Keratinocyte (primary cell): ENCODE measurements at regions not wholly inside any gene's neighbourhood (a gene's known extent, or its start where the extent isn't known, plus 50 kb on each side); places are given as distances from the start of the nearest gene placed in this dataset.
"Not testable (repeated sequence)": the region's sequence is repeated elsewhere in the genome, so short reads cannot be mapped to it uniquely, and the experiment has no call there.

Source experiments
- DNase-seq: peaks from one replicate; pipeline ENCODE4 v3.0.0-alpha.2; 2011; ENCODE audit warnings: low read depth, missing footprints, low spot score
- FAIRE-seq: peaks from 2 replicates; lab custom pipeline; 2011; peaks lifted over from hg19 to GRCh38; lab: Jason Lieb, UNC
- H2AFZ ChIP-seq: 2 replicates; pipeline ENCODE4 v1.6.0; 2012; ENCODE audit warnings: low read length, control low read depth, inconsistent platforms; ENCODE audit not compliant: control insufficient read depth
- H3K27ac ChIP-seq: 2 replicates; pipeline ENCODE4 v1.5.1; 2011; ENCODE audit warnings: low read length; ENCODE audit not compliant: control insufficient read depth, insufficient read depth
- H3K27me3 ChIP-seq: 3 replicates; pipeline ENCODE4 v1.6.0; 2011; ENCODE audit warnings: low read length; ENCODE audit not compliant: control insufficient read depth, insufficient read depth; ENCODE audit errors: extremely low read depth
- H3K36me3 ChIP-seq, 2 experiments: 2 replicates in 1 of 2; 3 replicates in 1 of 2; pipeline ENCODE4 v1.5.1; 2011; ENCODE audit warnings: low read length in 2 of 2, mild to moderate bottlenecking in 1 of 2; ENCODE audit not compliant: control insufficient read depth in 2 of 2, insufficient read depth in 2 of 2; ENCODE audit errors: extremely low read depth in 1 of 2
- H3K4me1 ChIP-seq: 3 replicates; pipeline ENCODE4 v1.5.1; 2011; ENCODE audit warnings: low read length; ENCODE audit not compliant: control insufficient read depth, insufficient read depth; ENCODE audit errors: extremely low read depth
- H3K4me2 ChIP-seq: 3 replicates; pipeline ENCODE4 v1.6.0; 2011; ENCODE audit warnings: low read depth, low read length; ENCODE audit not compliant: control insufficient read depth, insufficient read depth; ENCODE audit errors: extremely low read depth
- H3K4me3 ChIP-seq, 3 experiments: fragments of 200-600 bp in 1 of 3; sonication (generic) in 1 of 3; 2 replicates in 2 of 3; 3 replicates in 1 of 3; pipeline ENCODE4 v1.5.1; 2011 to 2016; ENCODE audit warnings: low read length in 3 of 3, mild to moderate bottlenecking in 3 of 3, control low read depth in 2 of 3, inconsistent platforms in 1 of 3, low read depth in 1 of 3, mixed read lengths in 1 of 3, mixed run types in 1 of 3, moderate library complexity in 1 of 3; ENCODE audit not compliant: control insufficient read depth in 2 of 3, insufficient read depth in 2 of 3; ENCODE audit errors: extremely low read depth in 1 of 3
- H3K79me2 ChIP-seq: 2 replicates; pipeline ENCODE4 v1.6.0; 2012; ENCODE audit warnings: low read length; ENCODE audit not compliant: control insufficient read depth, insufficient read depth
- H3K9ac ChIP-seq: 3 replicates; pipeline ENCODE4 v1.6.0; 2011; ENCODE audit warnings: low read length; ENCODE audit not compliant: control insufficient read depth, insufficient read depth; ENCODE audit errors: extremely low read depth
- H3K9me1 ChIP-seq: 3 replicates; pipeline ENCODE4 v1.6.0; 2011; ENCODE audit warnings: low read length; ENCODE audit not compliant: control insufficient read depth, insufficient read depth; ENCODE audit errors: extremely low read depth
- H3K9me3 ChIP-seq: 2 replicates; pipeline ENCODE4 v1.5.1; 2012; ENCODE audit warnings: low read depth, low read length; ENCODE audit not compliant: control insufficient read depth
- H4K20me1 ChIP-seq: 3 replicates; pipeline ENCODE4 v1.6.0; 2011; ENCODE audit warnings: low read length; ENCODE audit not compliant: control insufficient read depth, insufficient read depth; ENCODE audit errors: extremely low read depth
- EZH2 ChIP-seq: IDR thresholded peaks from one replicate; pipeline ENCODE4 v1.6.1; 2012; ENCODE audit warnings: inconsistent platforms, mild to moderate bottlenecking, low read length, moderate library complexity
- dilution Hi-C: fragments of 300-500 bp; cut with MboI; formaldehyde crosslinking; loops from one replicate; pipeline ENCODE4 v1.7.0; 2020; ENCODE audit warnings: low sequenced_read_pairs; ENCODE audit not compliant: extremely low pct_ligation_motif_present
- TF ChIP-seq, protein P1 (sequence below), 3 experiments: IDR thresholded peaks in 1 of 3; conservative IDR thresholded peaks in 1 of 3; optimal IDR thresholded peaks in 1 of 3; 2 replicates in 2 of 3; 3 replicates in 1 of 3; pipeline versions ENCODE3 to v1.5.1; 2011; ENCODE audit warnings: low read length in 3 of 3, mild to moderate bottlenecking in 3 of 3, moderate library complexity in 2 of 3, control low read depth in 1 of 3, inconsistent platforms in 1 of 3; ENCODE audit not compliant: insufficient read depth in 2 of 3; ENCODE audit errors: extremely low read depth in 1 of 3

DNA sequence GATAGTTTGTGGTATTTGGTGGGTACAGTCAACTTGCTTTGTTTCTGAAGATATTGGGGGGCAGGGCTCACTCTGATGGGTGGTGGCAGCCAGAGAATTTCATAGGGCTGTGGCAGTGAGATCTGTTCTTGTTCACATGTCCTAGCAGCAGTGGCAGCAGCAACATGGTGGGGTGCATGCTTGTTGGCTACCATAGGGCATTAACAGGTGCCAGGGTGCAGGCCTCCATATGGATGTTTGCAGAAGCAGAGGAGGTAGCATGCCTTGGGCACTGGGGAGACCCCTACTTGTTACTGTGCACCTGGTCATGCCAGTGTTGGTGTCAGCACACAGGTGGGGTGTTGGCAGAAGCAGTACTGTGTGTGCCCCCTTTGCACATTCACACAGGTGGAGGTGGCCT is 96.3 kb upstream of the ZC4H2 start:
- Histone ChIP-seq H3K79me2 (no peaks in the 10 kb centered on the region), H3K9me1 (no peaks in the 10 kb centered on the region), H3K4me2 (no peak overlapping the region), H3K4me1 (no peaks in the 10 kb centered on the region), H2AFZ (no peak overlapping the region), H3K9me3 (peaks cover 2% of the 10 kb centered on the region), H3K9ac (no peak overlapping the region), H4K20me1 (no peaks in the 10 kb centered on the region), H3K36me3 (no peaks in the 10 kb centered on the region), H3K4me3 (no peak overlapping the region), H3K27ac (no peak overlapping the region), H3K27me3 (no peaks in the 10 kb centered on the region)
- TF ChIP-seq EZH2 = no peak
- TF ChIP-seq, protein P1, sequence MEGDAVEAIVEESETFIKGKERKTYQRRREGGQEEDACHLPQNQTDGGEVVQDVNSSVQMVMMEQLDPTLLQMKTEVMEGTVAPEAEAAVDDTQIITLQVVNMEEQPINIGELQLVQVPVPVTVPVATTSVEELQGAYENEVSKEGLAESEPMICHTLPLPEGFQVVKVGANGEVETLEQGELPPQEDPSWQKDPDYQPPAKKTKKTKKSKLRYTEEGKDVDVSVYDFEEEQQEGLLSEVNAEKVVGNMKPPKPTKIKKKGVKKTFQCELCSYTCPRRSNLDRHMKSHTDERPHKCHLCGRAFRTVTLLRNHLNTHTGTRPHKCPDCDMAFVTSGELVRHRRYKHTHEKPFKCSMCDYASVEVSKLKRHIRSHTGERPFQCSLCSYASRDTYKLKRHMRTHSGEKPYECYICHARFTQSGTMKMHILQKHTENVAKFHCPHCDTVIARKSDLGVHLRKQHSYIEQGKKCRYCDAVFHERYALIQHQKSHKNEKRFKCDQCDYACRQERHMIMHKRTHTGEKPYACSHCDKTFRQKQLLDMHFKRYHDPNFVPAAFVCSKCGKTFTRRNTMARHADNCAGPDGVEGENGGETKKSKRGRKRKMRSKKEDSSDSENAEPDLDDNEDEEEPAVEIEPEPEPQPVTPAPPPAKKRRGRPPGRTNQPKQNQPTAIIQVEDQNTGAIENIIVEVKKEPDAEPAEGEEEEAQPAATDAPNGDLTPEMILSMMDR (optimal IDR thresholded peaks at IDR 0.05 in 1 of 3, IDR thresholded peaks at IDR 0.05 in 1 of 3, conservative IDR thresholded peaks at IDR 0.05 in 1 of 3; ENCODE audit: extremely low read depth in 1 of 3, insufficient read depth in 2 of 3, low read length in 3 of 3) = no peak
- dilution Hi-C loops = no loop called here
- FAIRE-seq (no peak), DNase-seq (no peak)

DNA sequence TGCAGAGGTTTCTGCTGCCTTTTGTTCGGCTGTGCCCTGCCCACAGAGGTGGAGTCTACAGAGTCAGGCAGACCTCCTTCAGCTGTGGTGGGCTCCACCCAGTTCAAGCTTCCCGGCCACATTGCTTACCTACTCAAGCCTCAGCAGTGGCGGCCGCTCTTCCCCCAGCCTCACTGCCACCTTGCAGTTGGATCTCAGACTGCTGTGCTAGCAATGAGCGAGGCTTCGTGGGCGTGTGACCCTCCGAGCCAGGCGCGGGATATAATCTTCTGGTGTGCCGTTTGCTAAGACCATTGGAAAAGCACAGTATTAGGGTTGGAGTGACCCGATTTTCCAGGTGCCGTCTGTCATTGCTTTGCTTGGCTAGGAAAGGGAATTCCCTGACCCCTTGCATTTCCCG is 82.4 kb upstream of the ZC4H2 start:
- H2AFZ ChIP-seq, H3K27me3 ChIP-seq, dilution Hi-C loops, H3K27ac ChIP-seq, H3K4me2 ChIP-seq, H3K9ac ChIP-seq, H4K20me1 ChIP-seq, H3K9me1 ChIP-seq, H3K4me3 ChIP-seq, H3K79me2 ChIP-seq, FAIRE-seq, H3K4me1 ChIP-seq, H3K36me3 ChIP-seq, DNase-seq, H3K9me3 ChIP-seq: not testable (repeated sequence)

DNA sequence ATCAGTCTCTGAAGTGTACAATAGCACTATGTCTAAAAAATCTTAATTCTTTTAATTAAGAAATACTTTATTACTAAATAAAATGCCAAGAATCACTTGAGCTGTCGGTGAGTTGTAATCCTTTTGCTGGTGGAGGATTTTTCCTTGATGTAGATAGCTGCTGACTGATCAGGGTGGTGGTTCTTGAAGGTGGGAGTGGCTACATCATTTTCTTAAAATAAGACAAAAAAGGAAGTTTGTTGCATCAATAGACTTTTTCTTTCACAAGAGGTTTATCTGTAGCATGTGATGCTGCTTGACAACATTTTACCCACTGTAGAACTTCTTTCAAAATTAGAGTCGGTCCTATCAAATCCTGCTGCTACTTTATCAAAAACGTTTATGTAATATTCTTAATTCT is 68.8 kb upstream of the ZC4H2 start:
- Histone ChIP-seq H3K9me1 (no peaks in the 10 kb centered on the region), H3K79me2 (no peaks in the 10 kb centered on the region), H3K4me2 (no peak overlapping the region), H3K9me3 (no peaks in the 10 kb centered on the region), H3K4me1 (no peaks in the 10 kb centered on the region), H3K4me3 (no peak overlapping the region), H3K27ac (no peak overlapping the region), H4K20me1 (no peaks in the 10 kb centered on the region), H2AFZ (no peak overlapping the region), H3K9ac (no peak overlapping the region), H3K36me3 (no peaks in the 10 kb centered on the region), H3K27me3 (no peaks in the 10 kb centered on the region)
- FAIRE-seq (no peak), DNase-seq (no peak)
- TF ChIP-seq, protein P1 (optimal IDR thresholded peaks at IDR 0.05 in 1 of 3, IDR thresholded peaks at IDR 0.05 in 1 of 3, conservative IDR thresholded peaks at IDR 0.05 in 1 of 3; ENCODE audit: extremely low read depth in 1 of 3, insufficient read depth in 2 of 3, low read length in 3 of 3) = no peak
- TF ChIP-seq EZH2 = no peak
- dilution Hi-C loops = no loop called here
